Keratinocyte (primary cell): ENCODE measurements at regions not wholly inside any gene's neighbourhood (a gene's known extent, or its start where the extent isn't known, plus 50 kb on each side); places are given as distances from the start of the nearest gene placed in this dataset.
"Not testable (repeated sequence)": the region's sequence is repeated elsewhere in the genome, so short reads cannot be mapped to it uniquely, and the experiment has no call there.

Experiments used
- DNase-seq: peaks from one replicate; pipeline ENCODE4 v3.0.0-alpha.2; 2011; ENCODE audit warnings: low read depth, missing footprints, low spot score
- FAIRE-seq: peaks from 2 replicates; lab custom pipeline; 2011; peaks lifted over from hg19 to GRCh38; lab: Jason Lieb, UNC
- H2AFZ ChIP-seq: 2 replicates; pipeline ENCODE4 v1.6.0; 2012; ENCODE audit warnings: low read length, control low read depth, inconsistent platforms; ENCODE audit not compliant: control insufficient read depth
- H3K27ac ChIP-seq: 2 replicates; pipeline ENCODE4 v1.5.1; 2011; ENCODE audit warnings: low read length; ENCODE audit not compliant: control insufficient read depth, insufficient read depth
- H3K27me3 ChIP-seq: 3 replicates; pipeline ENCODE4 v1.6.0; 2011; ENCODE audit warnings: low read length; ENCODE audit not compliant: control insufficient read depth, insufficient read depth; ENCODE audit errors: extremely low read depth
- H3K36me3 ChIP-seq, 2 experiments: 2 replicates in 1 of 2; 3 replicates in 1 of 2; pipeline ENCODE4 v1.5.1; 2011; ENCODE audit warnings: low read length in 2 of 2, mild to moderate bottlenecking in 1 of 2; ENCODE audit not compliant: control insufficient read depth in 2 of 2, insufficient read depth in 2 of 2; ENCODE audit errors: extremely low read depth in 1 of 2
- H3K4me1 ChIP-seq: 3 replicates; pipeline ENCODE4 v1.5.1; 2011; ENCODE audit warnings: low read length; ENCODE audit not compliant: control insufficient read depth, insufficient read depth; ENCODE audit errors: extremely low read depth
- H3K4me2 ChIP-seq: 3 replicates; pipeline ENCODE4 v1.6.0; 2011; ENCODE audit warnings: low read depth, low read length; ENCODE audit not compliant: control insufficient read depth, insufficient read depth; ENCODE audit errors: extremely low read depth
- H3K4me3 ChIP-seq, 3 experiments: fragments of 200-600 bp in 1 of 3; sonication (generic) in 1 of 3; 2 replicates in 2 of 3; 3 replicates in 1 of 3; pipeline ENCODE4 v1.5.1; 2011 to 2016; ENCODE audit warnings: low read length in 3 of 3, mild to moderate bottlenecking in 3 of 3, control low read depth in 2 of 3, inconsistent platforms in 1 of 3, low read depth in 1 of 3, mixed read lengths in 1 of 3, mixed run types in 1 of 3, moderate library complexity in 1 of 3; ENCODE audit not compliant: control insufficient read depth in 2 of 3, insufficient read depth in 2 of 3; ENCODE audit errors: extremely low read depth in 1 of 3
- H3K79me2 ChIP-seq: 2 replicates; pipeline ENCODE4 v1.6.0; 2012; ENCODE audit warnings: low read length; ENCODE audit not compliant: control insufficient read depth, insufficient read depth
- H3K9ac ChIP-seq: 3 replicates; pipeline ENCODE4 v1.6.0; 2011; ENCODE audit warnings: low read length; ENCODE audit not compliant: control insufficient read depth, insufficient read depth; ENCODE audit errors: extremely low read depth
- H3K9me1 ChIP-seq: 3 replicates; pipeline ENCODE4 v1.6.0; 2011; ENCODE audit warnings: low read length; ENCODE audit not compliant: control insufficient read depth, insufficient read depth; ENCODE audit errors: extremely low read depth
- H3K9me3 ChIP-seq: 2 replicates; pipeline ENCODE4 v1.5.1; 2012; ENCODE audit warnings: low read depth, low read length; ENCODE audit not compliant: control insufficient read depth
- H4K20me1 ChIP-seq: 3 replicates; pipeline ENCODE4 v1.6.0; 2011; ENCODE audit warnings: low read length; ENCODE audit not compliant: control insufficient read depth, insufficient read depth; ENCODE audit errors: extremely low read depth
- CTCF ChIP-seq, 3 experiments: IDR thresholded peaks in 1 of 3; conservative IDR thresholded peaks in 1 of 3; optimal IDR thresholded peaks in 1 of 3; 2 replicates in 2 of 3; 3 replicates in 1 of 3; pipeline versions ENCODE3 to v1.5.1; 2011; ENCODE audit warnings: low read length in 3 of 3, mild to moderate bottlenecking in 3 of 3, moderate library complexity in 2 of 3, control low read depth in 1 of 3, inconsistent platforms in 1 of 3; ENCODE audit not compliant: insufficient read depth in 2 of 3; ENCODE audit errors: extremely low read depth in 1 of 3
- EZH2 ChIP-seq: IDR thresholded peaks from one replicate; pipeline ENCODE4 v1.6.1; 2012; ENCODE audit warnings: inconsistent platforms, mild to moderate bottlenecking, low read length, moderate library complexity
- dilution Hi-C: fragments of 300-500 bp; cut with MboI; formaldehyde crosslinking; loops from one replicate; pipeline ENCODE4 v1.7.0; 2020; ENCODE audit warnings: low sequenced_read_pairs; ENCODE audit not compliant: extremely low pct_ligation_motif_present

- H3K4me2 ChIP-seq, result not testable (repeated sequence)
These were observed 179.7 kb upstream of the TRPC7 start for GRCh38 chr5:136545031-136545430.

GRCh38 chr5:136538534-136538933 lies 173.2 kb upstream of the TRPC7 start:
- no peak overlapping the region for H3K4me2 ChIP-seq
- no peak for FAIRE-seq

More at GRCh38 chr5:136545031-136545430, 179.7 kb upstream of the TRPC7 start:
- H3K27ac ChIP-seq, H3K9ac ChIP-seq, dilution Hi-C loops, H2AFZ ChIP-seq, H3K79me2 ChIP-seq, H3K36me3 ChIP-seq, H3K9me3 ChIP-seq, H3K27me3 ChIP-seq, DNase-seq, H3K9me1 ChIP-seq, H4K20me1 ChIP-seq, H3K4me3 ChIP-seq, FAIRE-seq, H3K4me1 ChIP-seq: not testable (repeated sequence)

More at GRCh38 chr5:136538534-136538933, 173.2 kb upstream of the TRPC7 start:
- H3K79me2 ChIP-seq, result no peaks in the 10 kb centered on the region
- H3K36me3 ChIP-seq, result no peaks in the 10 kb centered on the region
- no peak for DNase-seq
- dilution Hi-C loops, result no loop called here
- no peaks in the 10 kb centered on the region for H3K9me1 ChIP-seq
- H2AFZ ChIP-seq, result no peak overlapping the region
- no peak overlapping the region for H3K9ac ChIP-seq
- no peaks in the 10 kb centered on the region for H3K4me1 ChIP-seq
- no peaks in the 10 kb centered on the region for H4K20me1 ChIP-seq
- no peak overlapping the region for H3K4me3 ChIP-seq
- H3K27ac ChIP-seq, result no peak overlapping the region
- no peak for TF ChIP-seq CTCF (optimal IDR thresholded peaks at IDR 0.05 in 1 of 3, IDR thresholded peaks at IDR 0.05 in 1 of 3, conservative IDR thresholded peaks at IDR 0.05 in 1 of 3; ENCODE audit: extremely low read depth in 1 of 3, insufficient read depth in 2 of 3, low read length in 3 of 3)
- TF ChIP-seq EZH2, result no peak
- no peaks in the 10 kb centered on the region for H3K9me3 ChIP-seq
- no peaks in the 10 kb centered on the region for H3K27me3 ChIP-seq
